ENCODE measurements at regions not wholly inside any gene's neighbourhood (a gene's known extent, or its start where the extent isn't known, plus 50 kb on each side); places are given as distances from the start of the nearest gene placed in this dataset.

GRCh38 chr5:118015511-118015910 lies 972.8 kb downstream of the DTWD2 start:
- Histone ChIP-seq H3K4me3 (no peak overlapping the region), H3K9me3 (replicated peaks) (no peaks in the 10 kb centered on the region), H3K27ac (replicated peaks) (no peak overlapping the region), H3K36me3 (no peaks in the 10 kb centered on the region), H3K27me3 (ENCODE audit: low read depth) (no peaks in the 10 kb centered on the region), H3K4me1 (no peaks in the 10 kb centered on the region)
- TF ChIP-seq CTCF (IDR thresholded peaks at IDR 0.05; ENCODE audit: borderline replicate concordance), result no peak
- intact Hi-C loops (cut with micrococcal nuclease), result no loop called here
- no peak for DNase-seq

DNA sequence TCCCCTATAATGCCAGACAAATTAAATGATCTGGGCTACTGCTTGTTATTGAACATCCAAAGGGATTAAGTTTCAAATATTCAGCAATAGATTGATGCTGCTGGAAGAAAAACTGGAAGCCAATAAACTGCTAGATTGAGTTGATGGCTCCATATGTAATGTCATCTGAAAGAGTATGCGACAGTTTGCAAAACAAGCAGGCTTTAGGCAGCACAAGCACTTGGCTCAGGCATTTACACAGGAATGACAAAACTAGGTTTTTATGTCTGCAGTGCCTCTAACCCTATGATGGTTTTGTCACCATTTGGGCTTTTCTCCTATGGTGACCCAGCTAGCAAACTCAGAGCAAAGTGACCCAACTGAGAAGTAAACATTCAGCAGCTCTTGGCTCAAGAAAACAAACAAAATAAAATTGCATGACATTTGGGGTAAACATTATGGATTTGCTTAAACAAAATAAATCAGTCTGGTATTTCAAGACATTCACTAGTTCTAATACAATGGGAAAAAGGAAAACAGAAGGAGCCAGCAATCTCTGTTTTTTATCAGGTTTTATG lies 978.5 kb downstream of the DTWD2 start:
- no peaks in the 10 kb centered on the region for H3K27me3 ChIP-seq (ENCODE audit: low read depth)
- H3K36me3 ChIP-seq, result no peaks in the 10 kb centered on the region
- H3K4me3 ChIP-seq, result no peak overlapping the region
- H3K9me3 ChIP-seq (replicated peaks), result no peaks in the 10 kb centered on the region
- no peak for TF ChIP-seq CTCF (IDR thresholded peaks at IDR 0.05; ENCODE audit: borderline replicate concordance)
- H3K27ac ChIP-seq (replicated peaks), result no peak overlapping the region
- DNase-seq, result no peak
- peaks cover 10% of the 10 kb centered on the region for H3K4me1 ChIP-seq
- intact Hi-C loops (cut with micrococcal nuclease), result no loop called here

DNA sequence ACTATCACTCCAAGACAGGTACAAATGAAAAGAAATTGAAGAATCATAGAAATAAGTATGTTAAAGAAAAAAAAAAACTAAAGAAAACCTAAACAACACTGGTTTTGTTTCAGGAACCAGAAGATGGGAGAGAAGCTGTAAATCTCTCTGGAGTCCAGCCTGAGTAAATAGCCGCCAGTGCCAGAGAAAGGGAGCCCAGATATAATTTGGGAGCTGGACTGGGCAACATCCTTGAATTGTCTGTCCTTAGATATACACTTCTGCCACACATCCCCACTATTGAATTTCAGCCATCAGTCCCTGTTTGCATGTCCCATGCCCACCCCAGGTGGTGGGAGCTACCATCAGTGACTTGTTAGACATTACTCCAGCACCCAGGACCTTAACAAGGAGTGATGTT lies 979.6 kb downstream of the DTWD2 start:
- DNase-seq, result no peak

DNA sequence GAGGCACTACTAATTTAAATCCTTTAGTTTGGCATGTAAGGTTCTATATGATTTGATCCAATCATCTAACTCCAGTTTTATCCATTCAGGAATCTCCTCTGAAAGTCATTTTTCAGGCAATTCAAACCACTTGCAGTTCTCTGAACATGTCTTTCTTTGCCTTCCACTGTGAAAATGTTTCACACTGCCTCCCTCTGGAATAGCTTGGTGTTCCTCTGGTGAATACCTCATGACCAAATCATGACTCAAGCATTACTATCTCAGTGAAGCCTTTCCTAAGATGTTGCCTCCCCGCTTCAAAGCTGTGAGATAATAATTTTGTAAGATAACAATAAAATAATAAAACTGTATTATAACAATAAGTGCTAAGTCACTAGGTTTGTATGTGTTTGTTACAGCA lies 981.1 kb downstream of the DTWD2 start:
- intact Hi-C loops (cut with micrococcal nuclease), result no loop called here

More for the DNA sequence above, 979.6 kb downstream of the DTWD2 start:
- Histone ChIP-seq H3K27me3 (ENCODE audit: low read depth) (no peaks in the 10 kb centered on the region), H3K36me3 (no peaks in the 10 kb centered on the region), H3K4me3 (no peak overlapping the region), H3K27ac (replicated peaks) (no peak overlapping the region), H3K4me1 (peaks cover 10% of the 10 kb centered on the region), H3K9me3 (replicated peaks) (no peaks in the 10 kb centered on the region)
- TF ChIP-seq CTCF (IDR thresholded peaks at IDR 0.05; ENCODE audit: borderline replicate concordance), result no peak
- intact Hi-C loops (cut with micrococcal nuclease), result no loop called here

DNA sequence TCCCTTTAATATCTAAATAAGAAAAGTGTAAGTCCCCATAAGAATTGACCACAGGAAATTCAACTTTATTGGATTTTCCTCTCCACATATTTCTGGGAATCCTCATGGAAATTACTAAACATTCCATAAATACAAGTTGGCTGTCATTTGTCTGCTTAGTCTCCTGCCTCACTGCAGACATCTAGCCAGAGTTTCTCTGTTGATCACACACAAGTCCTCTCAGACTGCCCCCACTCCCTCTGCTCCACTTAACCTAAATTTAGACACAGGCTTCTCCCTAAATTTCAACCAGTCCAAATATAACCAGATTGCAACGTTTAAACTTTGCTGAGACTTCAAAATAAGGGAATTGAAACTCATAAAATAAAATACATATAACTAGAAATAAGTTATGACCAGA lies 982.1 kb downstream of the DTWD2 start:
- H3K36me3 ChIP-seq, result no peaks in the 10 kb centered on the region
- H3K27me3 ChIP-seq (ENCODE audit: low read depth), result no peaks in the 10 kb centered on the region
- TF ChIP-seq CTCF (IDR thresholded peaks at IDR 0.05; ENCODE audit: borderline replicate concordance), result no peak
- H3K27ac ChIP-seq (replicated peaks), result peak overlapping the region; percentile 49
- peaks cover 12% of the 10 kb centered on the region for H3K4me1 ChIP-seq
- H3K4me3 ChIP-seq, result no peak overlapping the region
- intact Hi-C loops (cut with micrococcal nuclease), result no loop called here
- no peak for DNase-seq
- H3K9me3 ChIP-seq (replicated peaks), result no peaks in the 10 kb centered on the region

More for the DNA sequence above, 981.1 kb downstream of the DTWD2 start:
- Histone ChIP-seq H3K27me3 (ENCODE audit: low read depth) (no peaks in the 10 kb centered on the region), H3K4me3 (no peak overlapping the region), H3K36me3 (no peaks in the 10 kb centered on the region), H3K9me3 (replicated peaks) (no peaks in the 10 kb centered on the region), H3K4me1 (peaks cover 10% of the 10 kb centered on the region), H3K27ac (replicated peaks) (no peak overlapping the region)
- no peak for DNase-seq
- no peak for TF ChIP-seq CTCF (IDR thresholded peaks at IDR 0.05; ENCODE audit: borderline replicate concordance)

Measured in left ventricle myocardium inferior (tissue), 1 donor.